PFSK-1 (cell line): ENCODE measurements at regions not wholly inside any gene's neighbourhood (a gene's known extent, or its start where the extent isn't known, plus 50 kb on each side); places are given as distances from the start of the nearest gene placed in this dataset.

Source experiments
- FOXP2 ChIP-seq: optimal IDR thresholded peaks from 2 replicates; pipeline ENCODE3; 2011; ENCODE audit warnings: borderline replicate concordance, control low read depth, inconsistent platforms; ENCODE audit not compliant: insufficient read depth; ENCODE audit errors: extremely low read length, extremely low read depth
- POLR2AphosphoS5 ChIP-seq: IDR thresholded peaks from 2 replicates; pipeline ENCODE4 v1.6.1; 2012; ENCODE audit warnings: low read depth, mild to moderate bottlenecking, control low read depth, low read length, moderate library complexity
- SIN3A ChIP-seq: IDR thresholded peaks from 2 replicates; pipeline ENCODE4 v1.6.1; 2012; ENCODE audit warnings: mild to moderate bottlenecking, low read length, moderate library complexity, borderline replicate concordance; ENCODE audit not compliant: insufficient read depth
- TAF1 ChIP-seq: IDR thresholded peaks from 2 replicates; pipeline ENCODE4 v1.6.1; 2012; ENCODE audit warnings: low read length, control low read depth, borderline replicate concordance; ENCODE audit not compliant: insufficient read depth
- TF ChIP-seq, protein P1 (sequence below), 2 experiments: IDR thresholded peaks; 2 replicates each; pipeline versions ENCODE4 v1.6.1 to v1.8.0; 2011 to 2012; ENCODE audit warnings: low read depth in 2 of 2, low read length in 2 of 2, control low read depth in 1 of 2, inconsistent platforms in 1 of 2, mild to moderate bottlenecking in 1 of 2, moderate library complexity in 1 of 2; ENCODE audit not compliant: insufficient read depth in 1 of 2

DNA sequence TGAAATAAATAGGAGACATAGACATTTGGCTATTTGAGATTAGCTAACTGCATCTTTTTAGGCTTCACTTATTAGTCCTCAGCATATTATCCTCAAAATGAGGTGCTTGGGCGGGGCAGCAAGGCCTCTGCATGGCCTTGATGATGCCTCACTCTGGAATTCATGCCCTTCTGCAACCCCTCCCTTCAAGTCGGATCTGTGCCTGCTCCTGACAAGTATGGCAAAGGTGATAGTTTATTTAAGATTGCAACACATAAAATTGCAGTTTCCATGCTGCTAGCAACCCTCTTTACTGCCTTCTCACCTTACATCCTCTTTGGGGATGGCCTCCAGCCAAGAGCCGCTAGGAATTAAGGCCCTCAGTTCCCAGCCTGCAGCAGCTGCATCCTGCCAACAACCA, 241.3 kb upstream of the ADARB2 start:
- TF ChIP-seq POLR2AphosphoS5: no peak
- no peak for TF ChIP-seq FOXP2
- TF ChIP-seq TAF1: no peak
- TF ChIP-seq, protein P1, sequence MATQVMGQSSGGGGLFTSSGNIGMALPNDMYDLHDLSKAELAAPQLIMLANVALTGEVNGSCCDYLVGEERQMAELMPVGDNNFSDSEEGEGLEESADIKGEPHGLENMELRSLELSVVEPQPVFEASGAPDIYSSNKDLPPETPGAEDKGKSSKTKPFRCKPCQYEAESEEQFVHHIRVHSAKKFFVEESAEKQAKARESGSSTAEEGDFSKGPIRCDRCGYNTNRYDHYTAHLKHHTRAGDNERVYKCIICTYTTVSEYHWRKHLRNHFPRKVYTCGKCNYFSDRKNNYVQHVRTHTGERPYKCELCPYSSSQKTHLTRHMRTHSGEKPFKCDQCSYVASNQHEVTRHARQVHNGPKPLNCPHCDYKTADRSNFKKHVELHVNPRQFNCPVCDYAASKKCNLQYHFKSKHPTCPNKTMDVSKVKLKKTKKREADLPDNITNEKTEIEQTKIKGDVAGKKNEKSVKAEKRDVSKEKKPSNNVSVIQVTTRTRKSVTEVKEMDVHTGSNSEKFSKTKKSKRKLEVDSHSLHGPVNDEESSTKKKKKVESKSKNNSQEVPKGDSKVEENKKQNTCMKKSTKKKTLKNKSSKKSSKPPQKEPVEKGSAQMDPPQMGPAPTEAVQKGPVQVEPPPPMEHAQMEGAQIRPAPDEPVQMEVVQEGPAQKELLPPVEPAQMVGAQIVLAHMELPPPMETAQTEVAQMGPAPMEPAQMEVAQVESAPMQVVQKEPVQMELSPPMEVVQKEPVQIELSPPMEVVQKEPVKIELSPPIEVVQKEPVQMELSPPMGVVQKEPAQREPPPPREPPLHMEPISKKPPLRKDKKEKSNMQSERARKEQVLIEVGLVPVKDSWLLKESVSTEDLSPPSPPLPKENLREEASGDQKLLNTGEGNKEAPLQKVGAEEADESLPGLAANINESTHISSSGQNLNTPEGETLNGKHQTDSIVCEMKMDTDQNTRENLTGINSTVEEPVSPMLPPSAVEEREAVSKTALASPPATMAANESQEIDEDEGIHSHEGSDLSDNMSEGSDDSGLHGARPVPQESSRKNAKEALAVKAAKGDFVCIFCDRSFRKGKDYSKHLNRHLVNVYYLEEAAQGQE (IDR thresholded peaks at IDR 0.05; ENCODE audit: insufficient read depth in 1 of 2, low read depth in 2 of 2, low read length in 2 of 2): no peak
- TF ChIP-seq SIN3A: no peak

DNA sequence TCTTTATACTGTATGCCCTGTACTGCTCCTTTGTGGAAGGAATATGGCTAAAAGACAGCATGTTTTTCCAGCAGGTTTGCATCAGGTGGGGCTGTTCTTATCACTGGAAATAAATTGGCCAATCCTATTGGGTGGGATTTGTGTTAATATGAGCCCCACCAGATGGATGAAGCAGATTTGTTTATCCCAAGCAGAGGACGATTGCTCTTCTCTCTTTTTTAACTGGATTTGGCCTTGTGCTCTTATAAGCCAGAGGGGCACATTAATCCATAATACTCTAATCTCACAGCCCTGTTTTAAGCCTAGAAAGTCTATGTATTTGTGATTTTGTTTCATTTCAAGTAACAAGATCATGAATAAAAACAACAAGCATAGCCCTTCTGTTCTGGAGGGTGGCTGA, 240.1 kb upstream of the ADARB2 start:
- TF ChIP-seq FOXP2: no peak
- TF ChIP-seq, protein P1 (IDR thresholded peaks at IDR 0.05; ENCODE audit: insufficient read depth in 1 of 2, low read depth in 2 of 2, low read length in 2 of 2): no peak

DNA sequence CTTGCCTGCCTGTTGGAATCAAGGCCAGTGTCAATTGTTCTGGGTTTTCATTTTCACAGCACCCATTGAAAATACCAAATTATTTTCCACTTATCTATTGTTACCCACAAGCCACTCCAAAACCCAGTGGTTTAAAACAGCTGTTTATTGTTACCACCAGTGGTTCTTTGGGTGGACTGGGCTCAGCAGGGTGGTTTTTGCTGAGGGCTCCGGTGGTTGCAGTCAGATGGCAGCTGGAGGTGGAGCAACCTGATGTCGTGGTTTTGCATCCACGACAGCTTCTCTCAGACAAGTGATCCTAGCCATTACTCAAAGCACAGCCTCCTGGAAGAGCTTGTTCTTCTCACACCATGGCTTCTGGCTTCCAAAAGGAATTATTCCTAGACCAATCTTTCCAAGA, 235.1 kb upstream of the ADARB2 start:
- no peak for TF ChIP-seq SIN3A

DNA sequence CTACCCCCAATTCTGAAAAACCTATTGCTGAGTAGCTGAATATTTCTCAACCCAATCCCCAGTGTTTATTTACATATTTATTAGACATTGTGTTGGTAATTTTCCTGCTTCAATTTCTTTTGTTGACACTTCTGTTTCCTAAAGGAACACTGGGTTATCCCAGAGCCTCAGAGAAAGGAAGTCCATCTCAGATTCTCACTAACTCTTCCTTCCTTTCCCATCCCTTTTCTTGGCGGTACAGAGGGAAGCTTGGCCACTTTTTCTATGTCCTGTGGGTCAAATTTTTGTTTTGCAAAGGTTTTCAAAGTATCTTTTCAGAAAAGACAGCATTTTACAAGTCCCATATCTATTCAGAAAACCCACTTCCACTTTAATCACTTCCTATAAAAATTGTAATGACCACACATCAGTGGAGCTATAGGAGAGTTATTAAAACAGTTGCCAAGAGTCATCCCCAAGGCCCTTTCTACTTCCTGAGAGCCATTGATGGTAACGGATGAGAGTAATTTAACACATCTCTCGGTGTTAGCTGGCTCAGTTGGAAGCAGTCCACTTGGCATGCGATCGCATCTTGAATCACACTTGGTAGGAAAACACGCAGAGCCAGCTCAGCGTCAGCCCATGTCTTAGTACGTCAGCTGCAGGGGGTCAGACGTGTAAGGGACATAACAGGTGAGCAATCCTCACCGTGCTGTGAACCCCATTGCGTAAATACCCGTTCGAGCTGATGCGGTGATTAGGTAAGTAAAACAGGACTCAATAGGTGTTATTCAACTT, 231.1 kb upstream of the ADARB2 start:
- TF ChIP-seq SIN3A: no peak
- TF ChIP-seq TAF1: no peak
- TF ChIP-seq, protein P1 (IDR thresholded peaks at IDR 0.05; ENCODE audit: insufficient read depth in 1 of 2, low read depth in 2 of 2, low read length in 2 of 2): no peak
- TF ChIP-seq POLR2AphosphoS5: no peak
- TF ChIP-seq FOXP2: no peak

DNA sequence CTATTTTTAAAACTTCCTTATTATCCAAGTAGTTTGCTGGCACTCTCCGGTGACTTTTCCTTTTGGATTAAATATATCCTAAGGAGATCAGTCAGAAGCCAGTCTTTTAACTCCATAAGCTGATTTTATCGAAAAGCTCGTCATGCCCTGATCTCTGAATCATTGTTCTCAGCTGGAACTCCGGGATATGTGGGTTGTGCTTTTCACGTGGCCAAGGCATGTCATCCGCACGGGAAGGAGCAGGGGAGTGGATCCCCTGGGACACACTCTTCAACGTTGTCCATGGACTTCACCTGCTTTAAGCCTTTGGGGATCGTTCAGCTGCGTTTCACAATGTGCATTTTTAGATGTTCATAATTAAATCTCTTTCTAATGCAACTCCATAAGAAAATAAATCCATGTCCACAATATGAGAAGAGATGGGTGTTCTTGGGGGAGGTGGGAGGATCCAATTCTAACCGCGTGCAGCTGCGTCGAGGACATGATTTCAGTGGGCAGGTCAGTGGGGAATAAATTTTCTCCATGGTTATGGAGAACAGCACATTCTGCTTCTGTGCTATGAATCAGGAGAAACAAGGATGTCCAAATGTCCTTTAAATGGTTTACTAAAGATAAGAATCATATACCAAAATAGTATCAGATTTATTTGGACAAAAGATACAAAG, 229.5 kb upstream of the ADARB2 start:
- no peak for TF ChIP-seq SIN3A
- no peak for TF ChIP-seq TAF1
- no peak for TF ChIP-seq FOXP2
- TF ChIP-seq, protein P1 (IDR thresholded peaks at IDR 0.05; ENCODE audit: insufficient read depth in 1 of 2, low read depth in 2 of 2, low read length in 2 of 2): no peak
- no peak for TF ChIP-seq POLR2AphosphoS5
